ENCODE measurements at regions not wholly inside any gene's neighbourhood (a gene's known extent, or its start where the extent isn't known, plus 50 kb on each side); places are given as distances from the start of the nearest gene placed in this dataset.
"Not testable (repeated sequence)": the region's sequence is repeated elsewhere in the genome, so short reads cannot be mapped to it uniquely, and the experiment has no call there.

- DNase-seq, result no peak
These were observed 100.9 kb downstream of the NAV1 start for GRCh38 chr1:201639826-201640225.

GRCh38 chr1:201640624-201641023 lies 101.7 kb downstream of the NAV1 start:
- DNase-seq, result no peak

- no peak for DNase-seq
These were observed 102.8 kb downstream of the NAV1 start for GRCh38 chr1:201641524-201642253.

- no peak for DNase-seq
These were observed 104.8 kb downstream of the NAV1 start for GRCh38 chr1:201643835-201644104.

GRCh38 chr1:201644197-201644596 lies 105.3 kb downstream of the NAV1 start:
- DNase-seq, result no peak

- DNase-seq, result not testable (repeated sequence)
These were observed 106.1 kb downstream of the NAV1 start for GRCh38 chr1:201645000-201645399.

GRCh38 chr1:201645956-201646355 lies 107.0 kb downstream of the NAV1 start:
- DNase-seq, result no peak

- DNase-seq, result no peak
These were observed 107.6 kb downstream of the NAV1 start for GRCh38 chr1:201646411-201647022.

GRCh38 chr1:201647094-201647493 lies 108.2 kb downstream of the NAV1 start:
- no peak for DNase-seq

- DNase-seq, result no peak
These were observed 108.8 kb downstream of the NAV1 start for GRCh38 chr1:201647722-201648065.

GRCh38 chr1:201648066-201648906 lies 109.4 kb downstream of the NAV1 start:
- DNase-seq, result no peak

- DNase-seq, result no peak
These were observed 110.2 kb downstream of the NAV1 start for GRCh38 chr1:201648907-201649721.

GRCh38 chr1:201649761-201650622 lies 111.1 kb downstream of the NAV1 start:
- DNase-seq, result no peak

GRCh38 chr1:201650623-201650933 lies 111.7 kb downstream of the NAV1 start:
- no peak for DNase-seq

GRCh38 chr1:201652181-201652580 lies 113.3 kb downstream of the NAV1 start:
- DNase-seq, result no peak

GRCh38 chr1:201653233-201653632 lies 114.3 kb downstream of the NAV1 start:
- DNase-seq, result no peak

- DNase-seq, result no peak
These were observed 115.0 kb downstream of the NAV1 start for GRCh38 chr1:201653883-201654282.

- DNase-seq, result no peak
These were observed 116.3 kb downstream of the NAV1 start for GRCh38 chr1:201655243-201655642.

GRCh38 chr1:201655910-201656309 lies 117.0 kb downstream of the NAV1 start:
- DNase-seq, result no peak

GRCh38 chr1:201656311-201657032 lies 117.5 kb downstream of the NAV1 start:
- DNase-seq, result no peak

GRCh38 chr1:201659572-201659971 lies 120.6 kb downstream of the NAV1 start:
- no peak for DNase-seq

Measured in activated T-cell treated with anti-CD3 and anti-CD28 coated beads, Interleukin-2, amount 50 U/mL, for 1 hour (primary cell).